Suppressor macrophage (primary cell): ENCODE measurements at regions not wholly inside any gene's neighbourhood (a gene's known extent, or its start where the extent isn't known, plus 50 kb on each side); places are given as distances from the start of the nearest gene placed in this dataset.

Source experiments
- DNase-seq, 4 experiments: peaks; one replicate each; pipeline ENCODE4 v3.0.0-alpha.2; 2020 to 2022

DNA sequence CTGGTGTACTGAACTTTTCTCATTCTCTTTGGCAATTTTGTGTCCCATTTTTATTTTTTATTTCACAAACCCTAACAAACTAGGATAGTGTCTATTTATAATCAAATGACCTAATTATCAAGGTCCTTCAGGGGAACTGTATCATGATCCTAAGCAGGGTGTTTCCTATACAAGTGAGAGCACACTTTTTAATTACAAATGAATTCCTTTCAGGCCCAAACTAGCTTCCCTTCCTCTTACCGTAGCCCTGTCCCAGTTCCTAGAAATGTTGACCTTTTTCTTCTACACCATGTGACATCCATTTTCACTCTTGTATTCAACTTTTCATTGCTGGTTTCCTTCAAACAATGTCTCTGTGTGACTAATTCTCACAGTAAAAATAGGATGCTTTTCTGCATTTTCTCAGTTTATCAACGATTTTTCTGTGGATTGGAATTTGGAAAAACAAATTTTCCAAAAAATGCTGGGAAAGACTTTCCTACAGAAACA lies 411.4 kb downstream of the CCDC91 start:
- DNase-seq: no peak

DNA sequence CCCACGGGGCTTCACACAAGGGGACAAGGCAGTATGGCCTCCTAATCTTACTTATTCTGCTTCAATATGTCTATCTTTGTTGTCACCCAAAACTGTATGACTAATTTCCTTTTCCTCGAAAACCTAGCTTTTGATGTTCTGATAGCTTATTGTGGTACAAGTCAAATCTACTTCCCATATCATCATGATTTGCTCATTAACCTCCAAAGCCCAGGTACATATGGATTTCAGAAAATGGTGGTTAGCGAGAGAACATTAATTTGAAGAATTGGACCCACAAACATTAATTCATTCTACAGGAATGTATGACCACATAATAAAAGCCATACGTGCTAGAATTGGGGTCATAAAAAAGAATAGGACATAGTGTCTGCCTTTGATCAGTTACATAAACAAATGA lies 412.5 kb downstream of the CCDC91 start:
- DNase-seq: no peak

DNA sequence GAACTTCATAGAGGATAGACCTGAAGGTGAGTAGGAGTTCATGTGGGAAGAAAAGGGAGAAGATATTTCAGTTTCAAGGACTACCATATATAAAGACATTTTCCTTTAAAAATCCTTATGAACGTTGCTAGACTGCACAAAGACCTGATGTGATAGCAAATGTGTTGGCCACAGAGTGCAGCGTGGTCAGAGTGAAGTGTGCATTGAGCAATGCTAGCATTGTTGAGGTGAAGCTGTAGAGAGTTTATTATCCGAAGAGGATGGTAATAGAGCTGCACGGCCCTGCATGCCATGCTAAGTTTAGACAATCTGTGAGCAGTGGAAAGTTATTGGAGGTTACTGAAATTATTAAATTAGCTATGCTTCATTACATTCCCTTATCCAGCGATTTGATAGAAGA lies 413.0 kb downstream of the CCDC91 start:
- no peak for DNase-seq

DNA sequence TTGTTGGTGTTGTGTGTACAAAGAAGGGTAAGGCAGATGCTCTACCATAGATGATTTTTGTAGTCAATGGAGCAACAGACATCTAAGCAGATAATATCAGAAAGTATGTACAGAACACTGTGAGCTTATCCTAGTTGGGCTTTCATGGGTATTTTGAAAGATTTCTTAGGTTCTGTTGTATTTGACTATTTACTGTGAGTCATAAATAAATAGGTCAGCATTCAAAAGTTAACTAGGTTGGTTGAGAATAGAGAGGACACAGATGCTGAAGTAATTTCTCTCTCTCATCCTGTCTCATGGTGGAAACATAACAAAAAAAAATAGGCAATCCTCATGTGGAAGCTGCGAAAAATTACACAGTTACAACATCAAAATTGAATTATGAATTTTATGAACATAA lies 413.5 kb downstream of the CCDC91 start:
- DNase-seq: no peak

DNA sequence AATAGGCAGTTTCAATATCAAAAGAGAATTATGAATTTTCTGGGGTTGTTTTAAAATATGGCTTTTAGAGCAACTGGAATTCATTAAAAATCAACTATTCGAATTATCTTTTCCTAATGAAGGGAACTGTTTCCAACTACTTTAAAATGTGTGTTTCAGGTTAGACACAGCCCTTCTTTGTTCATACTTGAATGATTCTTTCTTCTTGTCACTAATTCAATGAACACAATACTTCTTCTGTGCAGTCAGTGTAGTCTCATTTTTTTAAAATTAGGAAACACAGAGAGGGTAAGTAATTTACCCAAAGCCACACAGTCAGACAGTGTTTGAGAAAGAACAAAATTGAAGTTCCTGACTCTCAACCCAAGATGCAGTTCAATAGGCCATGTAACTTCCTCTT lies 414.0 kb downstream of the CCDC91 start:
- DNase-seq: no peak

DNA sequence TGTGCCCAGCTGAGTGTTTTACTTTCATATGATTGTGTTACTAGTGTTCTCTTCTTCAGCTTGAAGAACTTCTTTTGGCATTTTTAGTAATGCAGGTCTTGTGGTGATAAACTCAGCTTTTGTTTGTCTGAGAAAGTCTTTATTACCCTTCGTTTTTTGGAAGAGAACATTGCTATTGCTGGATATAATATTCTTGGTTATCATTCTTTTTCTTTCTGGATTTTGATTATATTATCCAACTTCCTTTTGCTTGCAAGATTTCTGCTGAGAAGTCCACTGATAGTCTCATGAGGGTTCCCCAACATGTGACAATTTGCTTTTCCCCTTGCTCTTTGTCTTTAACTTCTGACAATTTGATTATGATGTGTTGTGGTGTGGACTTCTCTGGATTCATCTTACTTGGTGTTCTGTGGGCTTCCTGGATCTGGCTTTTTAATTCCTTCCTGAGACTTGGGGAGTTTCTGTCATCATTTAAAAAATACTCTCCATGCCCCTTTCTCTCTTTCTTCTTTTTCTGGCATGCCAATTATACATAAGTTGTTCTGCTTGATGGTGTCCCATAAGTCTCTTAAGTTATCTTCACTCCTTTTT lies 416.8 kb downstream of the CCDC91 start:
- DNase-seq: no peak

DNA sequence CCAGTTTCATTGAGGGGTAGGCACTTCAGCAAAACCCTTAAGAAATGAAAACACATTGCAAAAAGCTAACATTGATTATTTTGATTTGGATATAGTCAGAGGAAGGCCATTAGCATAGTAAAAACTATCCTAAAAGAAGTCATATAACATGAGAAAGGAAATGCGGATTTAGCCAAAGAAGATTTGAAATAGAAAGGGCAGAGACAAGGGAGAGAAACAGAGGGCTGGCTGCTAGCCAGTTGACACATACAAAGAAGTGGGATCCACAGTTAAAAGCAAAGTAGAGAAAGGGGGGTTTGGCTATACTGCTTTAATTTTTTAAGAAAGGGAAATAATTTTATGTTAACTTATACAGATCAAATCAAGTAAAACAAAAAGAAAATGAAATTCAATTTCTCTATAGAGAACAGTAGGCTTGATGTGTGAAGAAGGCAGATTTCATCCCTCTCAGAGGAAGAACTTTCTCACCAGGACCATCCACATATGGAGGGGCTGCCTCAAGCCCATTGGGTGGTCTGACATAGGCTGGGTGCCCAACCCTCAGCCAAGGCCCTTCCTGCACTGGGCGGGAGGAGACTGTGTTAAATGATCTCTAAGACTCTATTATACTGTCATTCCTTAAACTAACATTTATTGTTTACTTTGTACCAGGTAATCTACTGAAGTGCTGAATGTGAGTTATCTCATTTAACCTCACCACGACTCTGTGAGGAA lies 420.3 kb downstream of the CCDC91 start:
- DNase-seq: no peak

DNA sequence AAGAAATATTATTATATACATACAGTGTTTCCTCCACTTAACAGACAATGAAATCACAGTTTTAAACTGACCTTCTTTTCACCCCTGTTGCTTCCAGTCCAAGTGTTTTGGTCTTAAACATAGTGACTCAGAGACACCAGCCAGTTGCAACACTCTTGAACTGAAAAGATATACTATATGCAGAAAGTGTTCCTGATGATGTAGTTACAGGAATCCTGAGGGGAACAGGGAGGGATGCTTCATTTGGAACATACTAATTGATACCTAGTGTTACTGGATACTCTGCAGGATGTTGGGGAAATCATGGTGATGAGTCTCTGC lies 420.8 kb downstream of the CCDC91 start:
- DNase-seq: peak in 2 of 4 experiments; percentile 7 to 23

DNA sequence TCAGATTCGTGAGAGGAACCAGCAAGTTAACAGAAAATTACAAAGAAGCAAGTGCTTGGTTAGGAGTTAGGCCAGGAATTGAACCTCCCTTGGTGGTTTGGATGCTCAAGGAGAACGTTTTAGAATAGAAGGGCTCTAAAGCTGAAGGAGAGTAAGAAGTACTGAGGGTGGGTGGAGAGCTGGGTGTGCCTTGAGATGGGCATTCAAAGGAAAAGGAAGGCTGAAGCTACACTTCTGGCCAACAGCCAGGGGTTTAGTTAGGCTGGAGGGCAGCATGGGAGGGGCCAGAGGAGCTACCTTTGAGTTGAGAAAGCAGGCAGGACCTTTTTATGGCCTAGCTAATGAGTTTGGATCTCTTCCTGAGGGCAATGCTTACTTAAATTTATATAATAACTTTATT lies 421.2 kb downstream of the CCDC91 start:
- no peak for DNase-seq

DNA sequence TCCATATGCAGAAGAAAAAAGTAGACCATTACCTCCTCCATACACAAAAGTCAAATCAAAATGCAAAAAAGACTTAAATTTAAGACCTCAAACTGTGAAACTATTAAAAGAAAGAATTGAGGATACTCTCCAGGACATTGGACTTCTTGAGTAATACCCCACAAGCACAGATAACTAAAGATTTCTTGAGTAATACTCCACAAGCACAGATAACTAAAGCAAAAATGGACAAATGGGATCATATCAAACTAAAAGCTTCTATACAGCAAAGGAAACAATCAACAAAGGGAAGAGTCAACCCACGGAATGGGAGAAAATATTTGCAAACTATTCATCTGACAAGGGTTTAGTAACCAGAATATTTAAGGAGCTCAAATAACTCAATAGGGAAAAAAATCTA lies 427.9 kb downstream of the CCDC91 start:
- no peak for DNase-seq

DNA sequence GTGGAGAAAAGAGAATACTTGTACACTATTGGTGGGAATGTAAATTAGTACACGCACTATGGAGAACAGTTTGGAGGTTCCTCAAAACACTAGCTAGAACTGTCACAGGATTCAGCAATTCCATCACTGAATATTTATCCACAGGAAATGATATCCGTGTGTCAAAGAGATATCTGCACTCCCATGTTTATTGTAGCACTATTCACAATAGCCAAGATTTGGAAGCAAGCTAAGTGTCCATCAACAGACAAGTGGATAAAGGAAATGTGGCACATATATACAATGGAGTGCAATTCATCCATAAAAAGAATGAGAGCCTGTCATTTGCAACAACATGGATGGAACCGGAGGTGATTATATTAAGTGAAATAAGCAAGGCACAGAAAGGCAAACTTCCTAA lies 428.5 kb downstream of the CCDC91 start:
- DNase-seq: no peak

DNA sequence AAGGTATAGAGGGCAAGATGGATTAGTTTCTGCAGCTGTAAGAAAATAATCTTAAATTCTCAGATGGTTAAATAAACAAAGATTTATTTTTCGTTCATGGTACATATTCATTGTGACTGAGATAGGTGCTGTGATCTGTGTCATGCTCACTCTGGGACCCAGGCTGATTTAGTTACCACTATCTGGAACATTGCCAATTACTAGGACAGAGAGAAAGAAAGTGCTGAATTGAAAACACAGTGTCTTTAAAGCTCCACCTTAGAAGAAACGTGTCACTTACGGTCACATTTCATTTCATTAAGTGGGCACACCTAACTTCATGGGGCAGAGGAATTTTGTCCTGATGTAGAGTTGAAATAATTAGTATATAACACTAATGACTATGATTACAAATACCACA lies 430.0 kb downstream of the CCDC91 start:
- no peak for DNase-seq

DNA sequence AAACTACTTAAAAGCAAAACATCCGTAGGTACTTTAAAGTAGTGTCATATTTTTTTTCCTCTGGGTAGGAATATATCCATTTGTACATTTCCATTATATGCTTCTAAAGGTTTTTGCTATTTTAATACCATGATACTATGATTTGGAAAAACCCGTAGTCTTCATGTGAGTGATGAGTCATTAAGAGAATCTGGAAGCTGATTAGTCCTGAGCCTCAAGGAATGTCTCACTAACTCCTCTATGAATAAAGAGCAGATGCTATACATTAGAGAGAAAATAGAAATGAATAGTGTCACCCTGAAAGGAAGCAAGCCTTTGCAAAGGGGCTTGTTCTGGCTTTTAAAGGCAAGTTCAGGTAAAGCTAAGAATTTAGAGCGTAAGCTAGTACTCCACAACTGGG lies 432.1 kb downstream of the CCDC91 start:
- DNase-seq: no peak

DNA sequence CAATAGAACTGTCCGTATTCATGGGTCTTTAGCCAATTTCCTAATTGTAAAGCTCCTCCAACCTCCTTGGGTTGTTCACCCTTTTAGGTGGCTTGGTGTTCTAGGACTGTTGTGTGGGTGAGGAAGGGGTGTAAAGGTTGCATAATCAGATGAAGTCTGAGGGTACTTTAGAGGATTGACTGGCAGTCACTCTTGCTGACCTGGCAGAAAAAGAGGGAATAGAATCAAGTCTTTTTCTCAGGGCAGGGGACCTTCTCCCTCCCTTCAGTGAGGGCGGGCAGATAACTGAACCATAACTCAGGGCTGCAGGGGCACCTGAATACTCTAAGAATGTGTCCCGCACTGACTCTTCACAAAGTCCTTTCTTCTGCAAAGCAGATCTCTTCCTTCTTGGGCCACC lies 436.2 kb downstream of the CCDC91 start:
- no peak for DNase-seq

DNA sequence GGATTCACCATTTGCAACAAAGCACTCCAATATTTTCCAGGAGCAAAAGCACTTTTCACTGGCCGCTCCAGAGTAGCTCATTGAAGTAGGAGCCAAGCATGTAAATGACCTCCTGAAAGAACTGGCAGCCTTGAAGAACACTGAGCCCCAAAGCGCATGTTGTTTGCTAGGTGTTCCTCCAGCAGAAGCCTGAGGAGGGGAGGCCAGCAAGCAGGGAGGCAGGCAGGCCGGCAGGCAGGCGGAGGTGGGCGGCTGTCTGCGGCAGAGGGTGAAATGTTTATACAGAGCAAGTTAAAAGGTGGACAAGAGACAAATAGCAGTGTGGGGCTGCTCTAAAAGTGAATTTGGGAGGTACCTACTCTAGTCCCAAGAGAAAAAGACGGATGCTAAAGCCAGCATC lies 439.4 kb downstream of the CCDC91 start:
- DNase-seq: no peak

DNA sequence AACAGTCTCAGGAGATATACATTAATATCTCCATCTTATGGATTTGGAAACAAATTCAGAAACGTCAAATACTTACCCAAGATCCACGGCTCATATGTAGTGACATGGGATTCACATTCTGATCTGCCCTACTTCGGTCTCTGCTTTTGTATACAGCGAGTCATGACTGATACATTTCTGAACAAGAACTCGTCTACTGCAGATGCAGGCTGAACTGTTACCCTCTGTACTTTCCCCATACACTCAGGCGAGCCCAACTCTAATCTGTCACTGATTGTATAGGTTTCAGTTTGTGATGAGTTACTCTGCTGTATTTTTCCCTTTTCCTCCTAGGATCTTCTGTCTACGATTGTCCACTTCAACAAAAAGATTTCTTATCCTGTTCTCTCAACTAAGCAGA lies 441.6 kb downstream of the CCDC91 start:
- DNase-seq: no peak

DNA sequence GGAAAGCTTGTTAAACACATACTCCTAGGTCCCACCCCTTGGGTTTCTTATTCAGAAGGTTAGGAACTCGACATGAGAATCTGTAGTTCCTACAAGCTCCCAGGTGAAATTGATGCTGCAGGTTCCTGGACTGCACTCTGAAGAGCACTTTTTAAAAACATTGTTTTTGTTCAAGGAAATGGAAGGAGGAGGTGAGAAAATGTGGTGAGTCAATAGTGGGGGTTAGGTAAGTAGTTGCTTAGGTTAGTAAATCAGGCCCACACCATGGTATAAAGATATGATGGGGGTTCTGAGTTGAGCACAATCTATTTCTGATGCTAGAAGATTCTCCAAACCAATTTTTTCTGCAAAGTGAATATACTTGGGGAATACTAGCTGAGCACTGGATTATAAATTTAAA lies 450.3 kb downstream of the CCDC91 start:
- no peak for DNase-seq

DNA sequence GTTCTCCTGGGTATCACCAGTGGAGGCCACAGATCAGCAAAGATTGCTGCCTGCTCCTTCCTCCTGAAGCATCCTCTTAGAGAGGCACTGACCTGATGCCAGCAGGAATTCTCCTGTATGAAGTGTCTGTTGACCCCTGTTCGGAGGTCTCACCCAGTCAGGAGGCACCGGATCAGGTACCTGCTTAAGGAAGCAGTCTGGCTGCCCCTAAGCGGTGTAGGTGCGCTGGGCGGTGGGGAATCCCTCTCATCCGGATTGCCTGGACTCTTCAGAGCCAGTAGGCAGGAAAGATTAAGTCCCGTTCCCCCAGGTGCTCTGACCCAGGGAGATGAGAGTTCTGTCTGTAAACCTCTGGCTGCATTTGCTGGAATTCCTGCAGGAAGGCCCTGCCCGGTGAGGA lies 455.2 kb downstream of the CCDC91 start:
- DNase-seq: no peak

DNA sequence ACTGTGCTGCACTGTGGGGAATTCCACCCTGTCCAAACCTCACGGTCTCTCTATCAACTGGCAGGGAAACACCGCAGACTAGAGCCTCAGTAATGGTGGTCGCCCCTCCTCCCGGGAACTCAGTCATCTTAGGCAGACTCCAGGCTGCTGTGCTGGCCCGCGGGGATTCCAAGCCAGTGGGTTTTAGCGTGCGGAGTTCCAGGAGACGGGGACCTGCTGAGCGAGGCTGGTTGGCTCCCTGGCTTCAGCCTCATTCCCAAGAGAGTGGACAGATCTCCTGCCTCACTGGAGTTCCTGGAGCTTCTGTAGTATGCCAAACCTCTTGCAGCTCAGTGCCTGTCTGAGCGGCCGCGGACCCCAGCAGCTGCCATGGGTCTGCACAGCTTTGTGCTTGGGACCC lies 455.6 kb downstream of the CCDC91 start:
- no peak for DNase-seq

DNA sequence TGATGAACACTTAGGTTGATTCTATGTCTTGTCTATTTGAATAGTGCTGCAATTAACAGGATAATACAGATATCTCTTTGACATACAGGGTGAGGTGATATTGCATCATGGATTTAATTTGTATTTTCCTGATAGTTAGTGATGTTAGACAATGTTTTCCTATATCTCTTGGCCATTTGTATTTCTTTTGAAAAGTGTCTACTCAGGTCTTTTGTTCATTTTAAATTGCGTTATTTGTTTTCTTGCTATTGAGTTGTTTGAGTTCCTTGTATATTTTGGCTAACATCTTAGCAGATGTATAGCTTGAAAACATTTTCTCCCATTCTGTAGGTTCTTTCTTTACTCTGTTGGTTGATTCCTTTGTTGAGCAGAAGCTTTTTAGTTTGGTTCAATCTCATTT lies 460.6 kb downstream of the CCDC91 start:
- DNase-seq: no peak

DNA sequence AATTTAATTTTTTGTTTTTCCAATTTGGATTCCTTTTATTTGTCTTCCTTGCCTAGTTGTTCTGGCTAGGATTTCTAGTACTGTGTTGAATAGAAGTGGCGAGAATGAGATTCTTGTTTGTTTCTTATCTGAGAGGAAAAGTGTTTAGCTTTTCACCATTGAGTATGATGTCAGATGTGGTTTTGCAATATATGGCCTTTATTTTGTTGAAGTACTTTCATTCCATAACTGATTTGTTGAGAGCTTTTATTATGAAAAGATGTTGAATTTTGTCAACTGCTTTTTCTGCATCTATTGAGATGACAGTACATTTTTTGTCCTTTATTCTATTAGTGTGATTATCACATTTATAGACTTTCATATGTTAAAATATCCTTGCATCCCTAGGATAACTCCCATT lies 462.0 kb downstream of the CCDC91 start:
- no peak for DNase-seq

DNA sequence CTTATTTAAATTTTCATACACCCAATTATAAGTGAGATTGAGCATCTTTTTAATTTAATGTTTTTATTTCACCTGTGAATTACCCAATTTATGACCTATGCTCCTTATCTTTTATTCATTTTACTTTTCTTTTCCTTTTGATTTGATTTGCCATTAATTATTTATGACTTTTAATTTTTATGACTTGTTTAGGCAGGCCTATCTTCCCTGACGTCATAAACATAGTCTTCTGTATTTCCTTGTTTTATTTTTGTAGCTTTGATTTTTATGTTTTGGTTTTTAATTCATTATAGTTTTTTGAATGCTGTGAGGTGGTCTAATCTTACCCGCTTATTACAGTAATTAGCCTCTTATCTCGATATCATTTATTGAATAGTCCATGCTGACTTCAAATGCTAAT lies 467.1 kb upstream of the FAR2 start:
- DNase-seq: no peak

DNA sequence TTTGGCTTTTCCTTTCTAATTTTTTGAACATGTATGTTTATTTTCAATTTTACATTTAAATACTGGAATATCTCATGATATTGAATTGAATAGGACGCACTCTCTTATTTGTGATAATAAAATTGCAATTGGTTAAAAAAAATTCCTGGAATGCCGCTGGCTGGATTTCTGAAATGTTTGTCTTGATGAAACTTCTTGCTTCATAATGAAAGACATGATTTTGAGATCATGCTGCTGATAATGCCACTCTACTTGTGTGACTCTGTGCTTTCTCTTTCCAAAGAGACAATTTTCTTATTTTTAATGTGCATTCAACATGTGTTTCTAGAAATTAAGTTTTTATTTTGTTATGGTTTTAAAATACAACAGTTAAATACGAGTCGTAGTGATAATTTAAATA lies 465.7 kb upstream of the FAR2 start:
- no peak for DNase-seq

DNA sequence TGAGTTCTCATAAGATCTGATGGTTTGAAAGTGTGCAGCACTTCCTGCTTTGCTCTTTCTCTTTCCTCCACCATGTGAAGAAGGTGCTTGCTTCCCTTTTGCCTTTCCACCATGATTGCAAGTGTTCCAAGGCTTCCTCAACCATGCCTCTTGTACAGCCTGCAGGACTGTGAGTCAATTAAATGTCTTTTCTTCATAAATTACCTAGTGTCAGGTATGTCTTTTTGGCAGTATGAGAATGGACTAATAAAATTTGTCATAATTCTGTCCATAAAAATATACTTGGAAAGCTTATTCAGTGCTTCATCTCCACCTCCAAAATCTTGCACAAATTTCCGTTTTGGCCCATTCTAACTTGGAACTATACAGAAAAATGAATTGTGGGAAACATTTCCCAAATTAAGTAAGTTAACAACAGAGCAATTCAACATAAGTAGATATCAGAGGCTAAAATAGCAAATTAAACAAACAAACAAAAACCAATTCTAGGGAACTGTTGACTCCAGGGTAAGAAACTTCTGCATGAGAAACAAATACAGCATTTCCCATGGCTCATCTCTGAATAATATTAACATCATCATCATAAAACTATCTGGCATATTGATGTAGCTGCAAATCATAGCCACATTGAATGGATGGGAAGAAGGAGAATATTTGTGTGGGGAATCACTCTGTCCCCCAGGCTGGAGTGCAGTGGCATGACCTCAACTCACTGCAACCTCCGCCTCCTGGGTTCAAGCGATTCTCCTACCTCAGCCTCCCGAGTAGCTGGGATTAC lies 459.5 kb upstream of the FAR2 start:
- no peak for DNase-seq
